SU-DHL-6 (cell line): ENCODE measurements at regions not wholly inside any gene's neighbourhood (a gene's known extent, or its start where the extent isn't known, plus 50 kb on each side); places are given as distances from the start of the nearest gene placed in this dataset.

Source experiments
- H2AFZ ChIP-seq: fragments of 200-600 bp; sonication (generic); 2 replicates; pipeline ENCODE4 v1.6.1; 2014; ENCODE audit warnings: low read depth, mild to moderate bottlenecking, moderate library complexity, mixed read lengths, antibody characterized with exemption, low read length; ENCODE audit not compliant: severe bottlenecking
- H3F3A ChIP-seq: fragments of 200-600 bp; shearing (Covaris generic); 2 replicates; pipeline ENCODE4 v1.6.0; 2016; ENCODE audit warnings: antibody characterized with exemption, mild to moderate bottlenecking; ENCODE audit not compliant: insufficient read depth
- H3K27ac ChIP-seq: fragments of 200-600 bp; sonication (generic); 2 replicates; pipeline ENCODE4 v1.5.1; 2016; ENCODE audit warnings: low read depth, mild to moderate bottlenecking, low read length, moderate library complexity, mixed read lengths
- H3K27me3 ChIP-seq: fragments of 200-600 bp; sonication (generic), shearing (Covaris generic); 2 replicates; pipeline ENCODE4 v1.6.0; 2014; ENCODE audit warnings: mild to moderate bottlenecking, low read length
- H3K36me3 ChIP-seq: fragments of 200-600 bp; sonication (generic); 2 replicates; pipeline ENCODE4 v1.6.1; 2014; ENCODE audit warnings: mild to moderate bottlenecking, low read length, mixed read lengths
- H3K4me2 ChIP-seq: fragments of 300-600, 200-600 bp; shearing (Covaris generic), sonication (generic); 2 replicates; pipeline ENCODE4 v1.6.0; 2014; ENCODE audit warnings: low read length, low read depth, mild to moderate bottlenecking; ENCODE audit not compliant: poor library complexity, severe bottlenecking
- H3K4me3 ChIP-seq: fragments of 200-600 bp; sonication (generic); 2 replicates; pipeline ENCODE4 v1.5.1; 2014; ENCODE audit warnings: antibody characterized with exemption, low read length, mild to moderate bottlenecking, mixed read lengths; ENCODE audit not compliant: insufficient read depth, poor library complexity, severe bottlenecking
- H3K79me2 ChIP-seq: fragments of 200-600 bp; sonication (generic); 2 replicates; pipeline ENCODE4 v1.6.1; 2014; ENCODE audit warnings: mild to moderate bottlenecking, low read length, moderate library complexity; ENCODE audit not compliant: insufficient read depth
- H3K9ac ChIP-seq: fragments of 200-600 bp; sonication (generic); 2 replicates; pipeline ENCODE4 v1.7.0; 2014; ENCODE audit warnings: mild to moderate bottlenecking, low read length
- H3K9me2 ChIP-seq: fragments of 200-600 bp; sonication (generic); replicated peaks from 2 replicates; pipeline ENCODE4 v1.6.1; 2014; ENCODE audit warnings: low read length; ENCODE audit not compliant: insufficient read depth
- H3K9me3 ChIP-seq: fragments of 200-600 bp; sonication (generic); 2 replicates; pipeline ENCODE4 v1.6.1; 2014; ENCODE audit warnings: low read length, mixed read lengths; ENCODE audit not compliant: insufficient read depth
- H4K20me1 ChIP-seq: fragments of 200-600 bp; sonication (generic); 2 replicates; pipeline ENCODE4 v1.6.1; 2014; ENCODE audit warnings: low read depth, mild to moderate bottlenecking, antibody characterized with exemption, low read length, moderate library complexity, mixed read lengths
- CTCF ChIP-seq: fragments of 200-600 bp; sonication (generic); IDR thresholded peaks from one replicate; pipeline ENCODE4 v1.5.1; 2017; ENCODE audit warnings: antibody characterized with exemption, mild to moderate bottlenecking, low read length, moderate library complexity; ENCODE audit not compliant: insufficient read depth, poor library complexity, severe bottlenecking
- EZH2phosphoT487 ChIP-seq: fragments of 200-600 bp; sonication (generic), shearing (Covaris generic); conservative IDR thresholded peaks from 2 replicates; pipeline ENCODE4 v1.6.1; 2018; ENCODE audit warnings: mild to moderate bottlenecking, antibody characterized with exemption, low read length, moderate library complexity, mixed read lengths

DNA sequence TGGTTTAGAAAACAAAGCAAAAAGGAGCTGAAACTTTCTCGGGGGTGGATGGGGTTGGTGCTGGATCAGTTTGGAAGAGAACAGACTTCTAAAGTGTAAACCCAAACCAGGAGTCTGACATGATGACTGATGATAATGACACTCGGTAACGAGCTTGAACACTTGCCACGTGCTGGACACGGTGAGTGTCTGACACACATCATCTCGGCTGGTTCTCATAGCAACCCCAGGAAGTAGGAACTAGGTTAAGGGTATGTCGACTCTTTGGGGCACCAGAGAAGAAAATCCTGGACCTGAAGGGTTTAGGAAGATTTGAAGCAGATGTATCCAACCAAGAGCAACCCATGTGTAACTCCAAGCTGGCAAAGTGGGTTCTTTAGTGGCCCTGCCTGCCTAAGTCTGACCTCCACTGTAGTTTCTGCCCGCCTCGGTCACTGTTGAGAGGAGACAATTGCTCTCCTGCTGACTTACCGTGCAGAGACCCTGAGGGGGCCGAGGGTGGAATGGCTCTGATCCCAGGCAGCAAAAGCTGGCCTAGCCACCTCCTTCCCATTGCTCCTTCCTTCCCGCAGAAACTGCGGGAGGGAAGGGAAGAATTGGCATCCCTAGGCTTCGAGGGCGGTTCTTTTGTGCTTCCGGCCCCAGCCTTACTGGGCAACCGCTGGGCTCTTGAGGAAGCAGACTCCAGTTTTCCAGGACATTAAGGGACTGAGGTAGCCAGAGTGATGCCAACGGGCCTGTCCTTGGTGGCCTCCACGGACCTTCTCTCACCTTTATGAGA, 156.0 kb downstream of the TOMM20 start:
- TF ChIP-seq CTCF (no peak), EZH2phosphoT487 (no peak)
- Histone ChIP-seq H3K9me3 (no peaks in the 10 kb centered on the region), H3K27ac (no peak overlapping the region), H4K20me1 (no peaks in the 10 kb centered on the region), H3K9me2 (no peaks in the 10 kb centered on the region), H2AFZ (no peak overlapping the region), H3K4me3 (no peak overlapping the region), H3K79me2 (no peaks in the 10 kb centered on the region), H3K4me2 (no peak overlapping the region), H3K27me3 (no peaks in the 10 kb centered on the region), H3K9ac (no peak overlapping the region), H3F3A (peaks cover 7% of the 10 kb centered on the region; the same call in 1 of the 2 replicates), H3K36me3 (no peaks in the 10 kb centered on the region)

DNA sequence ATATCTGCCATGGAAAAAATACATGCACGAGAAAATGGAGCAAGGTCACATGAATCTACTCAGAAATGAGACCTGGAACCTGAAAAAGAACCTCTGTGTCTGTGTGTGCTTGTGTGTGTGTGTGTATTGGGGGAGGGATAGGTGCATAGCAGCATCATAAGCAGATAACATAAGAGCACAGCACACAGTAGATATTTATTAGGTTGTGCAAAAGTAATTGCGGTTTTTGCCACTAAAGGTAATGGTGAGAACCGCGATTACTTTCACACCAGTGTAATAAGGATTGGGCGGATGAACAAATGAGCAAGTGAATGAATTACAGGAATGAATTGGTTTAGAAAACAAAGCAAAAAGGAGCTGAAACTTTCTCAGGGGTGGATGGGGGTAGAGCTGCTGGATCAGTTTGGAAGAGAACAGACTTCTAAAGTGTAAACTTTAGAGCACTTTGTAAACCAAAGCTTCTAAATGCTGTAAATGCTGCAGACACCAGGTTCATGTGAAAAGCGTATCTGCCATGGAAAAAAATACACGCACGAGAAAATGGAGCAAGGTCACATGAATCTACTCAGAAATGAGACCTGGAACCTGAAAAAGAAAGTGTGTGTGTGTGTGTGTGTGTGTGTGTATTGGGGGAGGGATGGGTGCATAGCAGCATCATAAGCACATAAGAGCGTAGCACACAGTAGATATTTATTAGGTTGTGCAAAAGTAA, 156.9 kb downstream of the TOMM20 start:
- no peaks in the 10 kb centered on the region for H3K9me2 ChIP-seq
- no peak overlapping the region for H3K9ac ChIP-seq
- H3K27ac ChIP-seq: no peak overlapping the region
- H4K20me1 ChIP-seq: no peaks in the 10 kb centered on the region
- no peaks in the 10 kb centered on the region for H3K9me3 ChIP-seq
- H3K27me3 ChIP-seq: no peaks in the 10 kb centered on the region
- no peaks in the 10 kb centered on the region for H3K79me2 ChIP-seq
- H3K4me2 ChIP-seq: no peak overlapping the region
- no peaks in the 10 kb centered on the region for H3F3A ChIP-seq
- H3K4me3 ChIP-seq: no peak overlapping the region
- H3K36me3 ChIP-seq: no peaks in the 10 kb centered on the region
- H2AFZ ChIP-seq: no peak overlapping the region
- TF ChIP-seq EZH2phosphoT487 (no peak), CTCF (no peak)

GRCh38 chr1:234970731-234971476, 157.7 kb downstream of the TOMM20 start:
- Histone ChIP-seq H2AFZ (no peak overlapping the region), H3K9me3 (no peaks in the 10 kb centered on the region)
- TF ChIP-seq CTCF: no peak
- no peak for TF ChIP-seq EZH2phosphoT487

More at GRCh38 chr1:234970731-234971476, 157.7 kb downstream of the TOMM20 start:
- H3F3A ChIP-seq: no peaks in the 10 kb centered on the region
- H3K27ac ChIP-seq: no peak overlapping the region
- H3K9ac ChIP-seq: no peak overlapping the region
- no peaks in the 10 kb centered on the region for H3K36me3 ChIP-seq
- H3K79me2 ChIP-seq: no peaks in the 10 kb centered on the region
- H4K20me1 ChIP-seq: no peaks in the 10 kb centered on the region
- no peak overlapping the region for H3K4me3 ChIP-seq
- no peaks in the 10 kb centered on the region for H3K9me2 ChIP-seq
- H3K4me2 ChIP-seq: no peak overlapping the region
- no peaks in the 10 kb centered on the region for H3K27me3 ChIP-seq
